ENCODE measurements at regions not wholly inside any gene's neighbourhood (a gene's known extent, or its start where the extent isn't known, plus 50 kb on each side); places are given as distances from the start of the nearest gene placed in this dataset.
"Not testable (repeated sequence)": the region's sequence is repeated elsewhere in the genome, so short reads cannot be mapped to it uniquely, and the experiment has no call there.

GRCh38 chr11:126149759-126150625 lies 61.5 kb downstream of the RPUSD4 start:
- DNase-seq, result no peak

GRCh38 chr11:126148317-126148716 lies 63.1 kb downstream of the RPUSD4 start:
- DNase-seq, result no peak

- no peak for DNase-seq
These were observed 64.0 kb downstream of the RPUSD4 start for GRCh38 chr11:126147208-126148111.

- DNase-seq, result no peak
These were observed 64.8 kb downstream of the RPUSD4 start for GRCh38 chr11:126146454-126147192.

DNA sequence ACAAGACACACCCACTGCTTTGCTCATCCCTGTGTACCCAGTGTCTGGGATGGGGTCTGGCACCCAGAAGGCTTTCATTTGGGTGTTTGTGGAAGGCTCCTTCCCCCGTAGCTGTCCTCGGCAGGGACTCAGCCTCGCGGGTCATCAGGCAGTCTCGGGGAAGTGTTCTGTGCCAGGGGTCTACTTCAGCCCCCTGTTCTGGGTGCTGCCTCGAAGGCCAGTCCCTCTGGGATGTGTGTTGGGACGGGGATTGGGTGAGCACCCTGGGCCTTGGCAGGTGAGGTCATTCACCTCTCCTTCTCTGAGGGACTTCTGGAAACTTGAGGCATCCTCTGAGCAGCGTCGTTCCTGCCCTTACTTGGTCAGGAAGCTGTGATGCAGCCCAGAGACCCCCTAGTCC lies 65.5 kb downstream of the RPUSD4 start:
- no peak for DNase-seq

GRCh38 chr11:126143491-126143890 lies 68.0 kb downstream of the RPUSD4 start:
- not testable (repeated sequence) for DNase-seq

- no peak for DNase-seq
These were observed 70.5 kb downstream of the RPUSD4 start for GRCh38 chr11:126140926-126141280.

- no peak for DNase-seq
These were observed 71.1 kb downstream of the RPUSD4 start for GRCh38 chr11:126140201-126140925.

DNA sequence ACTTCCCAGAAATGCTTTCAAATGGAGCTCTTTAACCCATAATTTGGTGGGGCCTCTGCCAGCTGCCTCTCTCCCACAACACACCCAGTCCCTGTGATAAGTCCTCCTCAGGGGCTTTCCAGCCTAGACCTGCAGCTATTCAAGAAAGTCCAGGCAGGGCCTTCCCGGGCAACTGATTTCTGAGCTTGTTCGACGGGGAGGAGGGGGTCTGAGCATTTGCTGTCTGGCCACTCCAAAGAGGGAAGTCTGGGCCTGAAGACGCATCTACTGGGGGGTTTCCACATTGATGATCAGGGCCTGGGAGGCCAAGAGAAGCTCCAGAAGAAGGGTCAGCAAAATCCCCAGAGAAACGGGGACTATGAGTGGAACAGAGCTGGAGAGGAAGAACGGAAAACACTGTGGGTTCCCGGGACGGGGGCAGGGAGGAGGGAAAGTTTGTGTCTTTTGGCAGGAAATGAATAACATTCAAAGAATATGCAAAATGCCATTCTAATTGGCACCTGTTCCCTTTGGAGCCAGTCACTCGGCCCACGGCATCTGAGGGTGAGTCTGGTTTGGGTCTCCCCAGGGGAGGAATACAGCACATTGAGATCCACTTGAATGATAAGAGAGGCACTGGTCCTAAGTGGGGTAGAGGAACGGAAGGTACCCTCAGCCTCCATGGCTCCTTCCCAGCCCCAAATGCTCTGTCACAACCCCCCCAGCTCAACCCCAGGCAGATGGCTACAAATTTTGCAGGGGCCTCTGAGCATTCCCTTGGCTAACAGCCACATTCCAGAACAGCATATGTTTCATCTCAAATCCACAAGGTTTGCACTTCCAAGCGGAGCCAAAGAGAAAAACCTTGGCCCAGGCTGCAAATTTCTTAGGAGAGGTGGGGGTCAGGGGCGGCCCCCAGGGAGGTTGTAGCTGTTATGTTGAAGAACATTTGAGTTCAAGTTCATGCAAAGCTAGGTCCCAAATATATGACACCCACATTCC lies 72.0 kb downstream of the RPUSD4 start:
- DNase-seq, result no peak

- DNase-seq, result no peak
These were observed 72.8 kb downstream of the RPUSD4 start for GRCh38 chr11:126138636-126139035.

GRCh38 chr11:126137136-126137535 lies 74.3 kb downstream of the RPUSD4 start:
- DNase-seq, result no peak

GRCh38 chr11:126136507-126136906 lies 73.8 kb upstream of the CDON start:
- no peak for DNase-seq

DNA sequence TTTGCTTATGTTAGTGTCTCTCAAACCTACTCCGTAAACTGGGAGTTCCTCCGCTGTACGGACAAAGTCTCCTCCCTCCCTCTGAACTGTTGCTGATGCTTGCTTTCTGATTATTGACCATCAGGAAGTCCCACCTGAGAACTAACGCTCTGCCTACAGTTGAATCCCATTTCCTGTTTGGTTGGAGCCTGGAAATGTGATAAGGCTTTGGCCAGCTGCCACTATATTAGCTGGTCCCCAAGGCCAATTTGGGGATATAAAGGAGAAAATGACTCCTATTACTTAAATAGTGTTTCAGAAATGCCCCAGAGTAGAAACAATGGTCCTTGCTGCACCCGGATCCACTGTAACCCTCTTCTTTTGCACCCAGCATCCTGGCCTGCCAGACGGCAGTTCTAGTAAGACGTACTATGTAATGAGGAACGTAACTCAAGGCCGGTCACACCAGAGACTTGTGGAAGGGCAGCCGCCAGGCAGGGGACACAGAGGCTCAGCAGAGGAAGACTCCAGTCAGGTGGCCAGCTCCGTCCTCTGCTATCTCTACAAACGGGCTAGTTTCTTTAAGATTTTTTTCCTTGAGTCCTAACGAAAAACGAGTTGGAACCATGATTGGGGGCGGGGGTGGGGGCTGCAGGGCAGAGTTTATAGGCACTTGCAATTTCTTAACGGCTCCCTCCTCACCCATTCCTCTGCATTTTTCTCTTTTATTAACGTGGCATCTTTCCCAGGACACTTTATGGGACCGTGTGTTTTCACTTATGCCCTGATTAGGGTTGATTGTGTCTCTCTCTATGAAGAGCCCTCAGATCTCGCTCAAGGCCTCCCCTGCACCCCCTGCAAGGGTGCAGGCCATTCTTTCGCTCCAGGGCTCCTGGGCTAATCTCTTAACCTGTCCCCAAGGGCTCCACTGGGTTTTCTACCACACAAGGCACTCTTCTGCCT lies 72.8 kb upstream of the CDON start:
- DNase-seq, result no peak

DNA sequence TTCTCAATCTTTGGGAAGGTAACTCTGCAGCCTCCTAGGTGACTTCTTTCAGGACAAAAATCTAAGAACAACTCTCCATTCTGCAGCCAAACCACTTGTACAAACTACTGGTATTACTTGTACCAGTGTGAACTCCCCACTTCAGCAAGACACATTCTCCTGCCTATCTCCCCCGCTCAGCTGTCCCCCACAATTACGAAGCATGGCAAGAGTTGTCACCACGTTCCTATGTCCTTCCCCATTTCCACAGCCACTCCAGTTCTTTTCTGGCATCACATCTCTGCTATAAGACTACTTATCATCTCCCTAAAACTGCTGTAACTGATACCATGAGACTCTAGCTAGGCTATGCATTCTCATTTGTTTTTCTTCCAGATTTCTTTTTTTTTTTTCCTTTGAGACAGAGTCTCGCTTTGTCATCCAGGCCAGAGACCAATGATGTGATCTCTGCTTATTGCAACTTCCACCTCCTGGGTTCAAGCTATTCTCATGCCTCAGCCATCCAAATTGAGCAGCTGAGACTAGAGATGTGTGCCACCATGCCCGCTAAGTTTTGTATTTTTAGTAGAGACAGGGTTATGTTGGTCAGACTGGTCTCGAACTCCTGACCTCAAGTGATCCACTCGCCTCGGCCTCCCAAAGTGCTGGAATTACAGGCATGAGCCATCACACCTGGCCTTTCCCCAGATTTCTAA lies 71.9 kb upstream of the CDON start:
- no peak for DNase-seq

- DNase-seq, result no peak
These were observed 71.2 kb upstream of the CDON start for GRCh38 chr11:126133901-126134300.

DNA sequence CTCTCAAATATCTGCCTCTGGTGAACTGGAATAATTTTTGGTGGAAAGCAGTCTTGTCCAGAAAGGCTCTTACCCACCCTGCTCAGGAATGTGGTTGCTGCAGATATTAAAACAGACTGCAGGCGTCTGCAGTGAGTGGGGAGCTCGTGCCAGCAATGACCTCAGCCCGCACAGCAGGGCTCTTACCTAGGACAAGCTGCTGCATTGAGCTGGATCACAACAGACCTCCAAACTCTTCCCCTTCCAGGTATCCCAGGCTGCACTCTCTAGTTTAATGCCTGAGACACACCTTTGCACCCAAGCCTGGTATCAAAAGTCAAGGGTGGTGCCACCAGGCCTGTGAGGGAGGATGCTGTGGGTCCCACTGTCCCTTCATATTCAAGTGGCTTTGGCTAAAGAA lies 69.7 kb upstream of the CDON start:
- DNase-seq, result no peak

- DNase-seq, result not testable (repeated sequence)
These were observed 68.1 kb upstream of the CDON start for GRCh38 chr11:126130781-126131180.

DNA sequence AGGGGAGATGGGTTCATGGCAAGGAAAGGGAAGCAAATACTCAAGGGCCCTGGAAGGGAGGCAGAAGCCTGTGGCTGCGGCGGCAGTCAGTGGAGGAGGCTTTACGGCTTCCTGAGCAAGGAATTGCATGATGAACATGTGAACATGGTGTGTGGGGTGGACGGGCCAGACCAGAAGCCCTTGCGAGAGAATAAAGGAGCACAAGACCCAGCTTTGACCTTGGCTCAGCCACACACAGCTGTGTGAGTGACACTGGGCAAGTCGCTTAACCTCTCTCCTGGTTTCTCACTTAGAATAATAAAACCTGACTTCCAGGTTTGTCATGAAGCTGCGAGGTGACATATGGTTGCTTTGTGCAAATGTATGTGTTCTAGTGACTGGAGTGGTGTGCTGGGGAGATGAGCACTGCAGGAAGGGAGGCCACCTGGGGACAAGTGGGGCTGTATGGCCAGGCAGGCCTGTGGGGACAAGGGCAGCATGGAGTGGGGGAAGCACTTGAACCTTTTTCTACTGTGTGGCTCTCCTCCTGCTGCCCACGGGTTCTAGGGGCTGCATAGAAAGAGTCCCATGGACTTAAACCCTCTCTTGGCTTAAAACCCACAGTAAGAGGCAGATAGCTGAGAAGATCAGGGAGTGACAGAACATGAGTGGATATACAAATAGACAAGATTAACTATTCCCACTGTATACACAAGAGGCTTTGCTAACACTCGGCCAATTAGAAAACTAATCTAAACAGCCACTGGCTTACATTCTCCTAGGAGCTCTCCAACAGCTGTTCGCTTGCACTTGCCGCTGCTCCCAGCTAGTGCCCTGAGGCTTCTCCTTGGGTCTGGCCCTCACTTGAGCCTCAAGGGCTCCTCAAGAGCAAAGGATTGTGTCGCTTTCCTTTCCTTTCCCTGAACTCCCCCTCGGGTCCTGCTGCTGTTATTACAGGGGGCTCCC lies 67.3 kb upstream of the CDON start:
- no peak for DNase-seq

Measured in NCI-H1436 treated with DMSO at 0.1 percent for 48 hours (cell line).